Upper lobe of left lung (tissue), 6 donors: ENCODE measurements at regions not wholly inside any gene's neighbourhood (a gene's known extent, or its start where the extent isn't known, plus 50 kb on each side); places are given as distances from the start of the nearest gene placed in this dataset.

ENCODE experiments used
- ATAC-seq, 2 donors: fragments of 200-7000 bp; cut with Tn5 transposase; one replicate each; pipeline ENCODE4 v1.9.1; 2022; ENCODE audit warnings: mild to moderate bottlenecking in 2 of 2, moderate library complexity in 2 of 2; ENCODE audit not compliant: low FRiP score in 2 of 2
- DNase-seq, 2 donors: peaks; one replicate each; pipeline ENCODE4 v3.0.0-alpha.2; 2019 to 2020
- H3K27ac ChIP-seq, 4 donors: fragments of 200-600 bp; sonication (generic); one replicate each; pipeline ENCODE4 v1.5.1; 2016 to 2019
- H3K27me3 ChIP-seq, 4 donors: fragments of 200-600 bp; sonication (generic); one replicate each; pipeline ENCODE4 v1.5.1; 2017 to 2019
- H3K36me3 ChIP-seq, 4 donors: fragments of 200-600 bp; sonication (generic); one replicate each; pipeline ENCODE4 v1.5.1; 2016 to 2019
- H3K4me1 ChIP-seq, 4 donors: fragments of 200-600 bp; sonication (generic); one replicate each; pipeline ENCODE4 v1.5.1; 2018 to 2019
- H3K4me3 ChIP-seq, 4 donors: fragments of 200-600 bp; sonication (generic); one replicate each; pipeline ENCODE4 v1.5.1; 2017 to 2019; ENCODE audit warnings: mild to moderate bottlenecking in 2 of 4, moderate library complexity in 1 of 4
- H3K9me3 ChIP-seq, 4 donors: fragments of 200-600 bp; sonication (generic); one replicate each; pipeline ENCODE4 v1.5.1; 2018 to 2019
- EP300 ChIP-seq, 4 donors: sonication (generic); formaldehyde crosslinking; IDR thresholded peaks; one replicate each; pipeline ENCODE4 v1.5.1; 2017; ENCODE audit warnings: antibody characterized with exemption in 4 of 4, control low read depth in 2 of 4
- POLR2A ChIP-seq, 4 donors: fragments of 450-650 bp; IDR thresholded peaks; one replicate each; pipeline ENCODE4 v1.5.1; 2016 to 2017; ENCODE audit warnings: antibody characterized with exemption in 4 of 4, mild to moderate bottlenecking in 2 of 4
- POLR2AphosphoS5 ChIP-seq, 2 donors: sonication (generic); formaldehyde crosslinking; IDR thresholded peaks; one replicate each; pipeline ENCODE4 v1.5.1; 2017; ENCODE audit warnings: antibody characterized with exemption in 2 of 2
- whole genome bisulfite sequencing, 2 donors: methylation state at CpG; one replicate each; pipeline ENCODE4 v1.1.5; 2017 to 2018; 5-methylcytosine and 5-hydroxymethylcytosine counted together
- TF ChIP-seq, protein P1 (sequence below), 6 experiments: fragments of 450-650 bp in 4 of 6; fragments of 200-600 bp in 2 of 6; sonication (generic) in 2 of 6; IDR thresholded peaks; one replicate each; pipeline ENCODE4 v1.5.1; 2016 to 2019; ENCODE audit warnings: antibody characterized with exemption in 6 of 6
- donor health status: DM: no; HTN: no; CAD: no; lungs with moderate emphysema.
- donor health status: DM: no; HTN: yes; CAD: no; lungs with severe emphysema.

DNA sequence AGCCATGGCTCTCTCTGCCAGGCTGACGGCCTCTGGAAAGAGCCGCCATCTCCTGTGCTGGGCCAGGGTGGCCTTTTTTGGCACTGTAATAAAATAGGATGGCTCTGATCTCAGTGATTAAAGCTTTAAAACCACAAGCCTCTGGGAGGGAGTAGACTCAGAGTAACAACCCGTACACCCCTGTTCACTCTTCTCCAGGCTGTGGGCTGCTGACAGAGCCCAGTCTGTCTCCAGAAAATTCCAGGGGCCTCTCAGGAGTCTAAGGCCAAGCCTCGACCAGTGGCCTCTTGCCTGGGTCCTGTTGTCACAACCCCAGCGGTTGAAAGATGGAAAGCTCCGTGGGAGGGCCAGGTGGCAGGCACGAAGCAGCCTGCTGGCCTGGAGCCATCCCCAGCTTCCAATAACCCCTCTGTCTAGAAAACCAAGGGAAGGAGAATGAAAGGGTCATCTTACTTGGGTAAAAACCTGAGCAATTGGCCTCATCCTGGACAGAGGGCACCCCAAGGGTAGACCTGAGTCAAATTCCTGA, 286.7 kb upstream of the ZNF462 start:
- H3K4me1 ChIP-seq = no peaks in the 10 kb centered on the region
- no peaks in the 10 kb centered on the region for H3K36me3 ChIP-seq
- no peaks in the 10 kb centered on the region for H3K27me3 ChIP-seq
- TF ChIP-seq EP300 (IDR thresholded peaks at IDR 0.05) (no peak), POLR2AphosphoS5 (IDR thresholded peaks at IDR 0.05) (no peak), POLR2A (IDR thresholded peaks at IDR 0.05) (no peak)
- TF ChIP-seq, protein P1, sequence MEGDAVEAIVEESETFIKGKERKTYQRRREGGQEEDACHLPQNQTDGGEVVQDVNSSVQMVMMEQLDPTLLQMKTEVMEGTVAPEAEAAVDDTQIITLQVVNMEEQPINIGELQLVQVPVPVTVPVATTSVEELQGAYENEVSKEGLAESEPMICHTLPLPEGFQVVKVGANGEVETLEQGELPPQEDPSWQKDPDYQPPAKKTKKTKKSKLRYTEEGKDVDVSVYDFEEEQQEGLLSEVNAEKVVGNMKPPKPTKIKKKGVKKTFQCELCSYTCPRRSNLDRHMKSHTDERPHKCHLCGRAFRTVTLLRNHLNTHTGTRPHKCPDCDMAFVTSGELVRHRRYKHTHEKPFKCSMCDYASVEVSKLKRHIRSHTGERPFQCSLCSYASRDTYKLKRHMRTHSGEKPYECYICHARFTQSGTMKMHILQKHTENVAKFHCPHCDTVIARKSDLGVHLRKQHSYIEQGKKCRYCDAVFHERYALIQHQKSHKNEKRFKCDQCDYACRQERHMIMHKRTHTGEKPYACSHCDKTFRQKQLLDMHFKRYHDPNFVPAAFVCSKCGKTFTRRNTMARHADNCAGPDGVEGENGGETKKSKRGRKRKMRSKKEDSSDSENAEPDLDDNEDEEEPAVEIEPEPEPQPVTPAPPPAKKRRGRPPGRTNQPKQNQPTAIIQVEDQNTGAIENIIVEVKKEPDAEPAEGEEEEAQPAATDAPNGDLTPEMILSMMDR (IDR thresholded peaks at IDR 0.05) = no peak
- H3K9me3 ChIP-seq = no peaks in the 10 kb centered on the region
- DNase-seq (peak in 1 of 2 donors; percentile 13), ATAC-seq (no peak)
- no peak overlapping the region for H3K27ac ChIP-seq
- 90 to 94% methylated on average over 7 of the region's 7 CpGs for WGBS, 2 donors
- H3K4me3 ChIP-seq = no peak overlapping the region

DNA sequence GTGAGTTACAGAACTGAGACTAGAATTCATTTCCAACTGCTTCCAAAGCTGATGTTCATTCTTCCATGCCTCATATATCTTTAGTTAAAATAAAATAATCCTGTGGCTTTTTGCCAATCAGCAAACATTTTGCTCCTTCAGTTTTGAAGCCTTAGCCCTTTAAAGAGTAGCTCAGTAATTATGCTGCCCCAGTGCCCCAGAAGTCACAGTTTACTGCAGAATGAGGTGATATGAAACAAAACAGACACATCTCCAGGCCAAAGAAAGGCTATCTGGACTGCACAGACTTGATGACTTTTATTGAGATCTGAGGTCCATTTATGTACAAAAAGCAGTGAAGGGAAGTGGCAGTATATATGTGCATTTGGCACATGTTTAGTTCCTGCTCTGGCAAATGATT, 285.8 kb upstream of the ZNF462 start:
- DNase-seq (no peak), ATAC-seq (no peak)
- H3K4me3 ChIP-seq = no peak overlapping the region
- no peaks in the 10 kb centered on the region for H3K9me3 ChIP-seq
- no peaks in the 10 kb centered on the region for H3K4me1 ChIP-seq
- H3K27me3 ChIP-seq = no peaks in the 10 kb centered on the region
- H3K36me3 ChIP-seq = no peaks in the 10 kb centered on the region
- H3K27ac ChIP-seq = no peak overlapping the region
- no peak for TF ChIP-seq EP300 (IDR thresholded peaks at IDR 0.05)
- no peak for TF ChIP-seq POLR2A (IDR thresholded peaks at IDR 0.05)
- no peak for TF ChIP-seq POLR2AphosphoS5 (IDR thresholded peaks at IDR 0.05)
- TF ChIP-seq, protein P1 (IDR thresholded peaks at IDR 0.05) = no peak

DNA sequence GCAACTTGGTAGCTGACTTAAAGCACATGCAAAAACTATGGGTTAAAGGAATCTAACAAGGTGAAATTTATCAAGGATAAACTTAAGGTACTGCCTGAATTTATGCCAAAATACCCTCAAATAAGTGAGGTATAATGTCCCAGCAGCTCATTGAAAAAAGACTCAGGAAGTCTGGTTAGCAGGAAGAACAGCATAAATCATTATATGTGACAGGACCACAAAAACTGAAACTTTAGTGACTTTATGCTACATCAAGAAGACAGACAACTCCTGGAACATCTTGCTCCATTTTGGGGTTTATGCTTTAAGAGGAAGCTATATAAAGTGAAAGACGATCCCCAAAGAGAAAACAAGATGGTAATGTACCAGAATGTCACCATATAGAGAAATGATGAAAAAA, 282.4 kb upstream of the ZNF462 start:
- H3K27ac ChIP-seq = no peak overlapping the region
- TF ChIP-seq EP300 (IDR thresholded peaks at IDR 0.05) (no peak), POLR2A (IDR thresholded peaks at IDR 0.05) (no peak), POLR2AphosphoS5 (IDR thresholded peaks at IDR 0.05) (no peak)
- TF ChIP-seq, protein P1 (IDR thresholded peaks at IDR 0.05) = no peak
- WGBS, 2 donors = 56 to 57% methylated on average over 1 of the region's 1 CpG
- H3K4me1 ChIP-seq = no peaks in the 10 kb centered on the region
- H3K36me3 ChIP-seq = no peaks in the 10 kb centered on the region
- no peaks in the 10 kb centered on the region for H3K9me3 ChIP-seq
- ATAC-seq = no peak
- no peak overlapping the region for H3K4me3 ChIP-seq
- no peaks in the 10 kb centered on the region for H3K27me3 ChIP-seq
- no peak for DNase-seq

DNA sequence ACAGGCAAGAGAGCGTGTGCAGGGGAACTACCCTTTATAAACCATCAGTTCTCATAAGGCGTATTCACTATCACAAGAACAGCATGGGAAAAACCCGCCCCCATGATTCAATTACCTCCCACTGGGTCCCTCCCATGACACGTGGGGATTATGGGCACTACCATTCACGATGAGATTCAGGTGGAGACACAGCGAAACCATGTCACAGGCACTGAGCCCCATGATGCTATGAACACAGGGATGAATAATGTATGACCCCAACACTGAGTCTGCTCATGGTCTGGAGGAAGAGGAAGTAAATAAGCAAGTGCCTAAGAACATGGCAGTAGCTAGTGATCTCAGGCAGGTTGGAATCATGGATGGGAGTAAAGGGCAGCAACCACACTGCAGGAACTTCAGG, 281.0 kb upstream of the ZNF462 start:
- Histone ChIP-seq H3K27me3 (no peaks in the 10 kb centered on the region), H3K4me1 (no peaks in the 10 kb centered on the region), H3K4me3 (no peak overlapping the region), H3K9me3 (no peaks in the 10 kb centered on the region), H3K27ac (no peak overlapping the region), H3K36me3 (no peaks in the 10 kb centered on the region)
- 87 to 90% methylated on average over 6 of the region's 6 CpGs for WGBS, 2 donors
- DNase-seq (no peak), ATAC-seq (no peak)
- TF ChIP-seq EP300 (IDR thresholded peaks at IDR 0.05) (no peak), POLR2AphosphoS5 (IDR thresholded peaks at IDR 0.05) (no peak), POLR2A (IDR thresholded peaks at IDR 0.05) (no peak)
- TF ChIP-seq, protein P1 (IDR thresholded peaks at IDR 0.05) = no peak

DNA sequence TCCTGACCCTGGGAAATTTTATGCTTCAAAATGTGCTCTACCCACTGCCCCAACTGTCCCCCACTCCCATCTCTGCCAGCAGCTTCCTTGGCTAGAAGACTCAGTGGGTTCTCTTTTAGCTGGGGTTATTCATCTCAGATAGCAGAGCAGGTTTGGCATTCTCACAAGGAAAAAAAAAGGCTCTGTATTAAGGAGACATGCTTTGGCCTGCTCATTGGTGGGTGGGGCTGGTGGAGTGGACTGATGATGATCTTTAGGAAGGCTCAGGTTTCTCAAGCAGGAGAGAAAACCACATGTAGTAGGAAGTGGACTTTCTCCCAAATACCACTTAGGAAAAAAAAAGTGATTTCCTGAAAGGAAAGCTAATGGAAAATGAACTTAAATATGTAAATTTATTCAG, 279.2 kb upstream of the ZNF462 start:
- H3K4me1 ChIP-seq = no peaks in the 10 kb centered on the region
- no peaks in the 10 kb centered on the region for H3K9me3 ChIP-seq
- ATAC-seq (no peak), DNase-seq (no peak)
- no peaks in the 10 kb centered on the region for H3K27me3 ChIP-seq
- H3K36me3 ChIP-seq = no peaks in the 10 kb centered on the region
- H3K4me3 ChIP-seq = no peak overlapping the region
- TF ChIP-seq EP300 (IDR thresholded peaks at IDR 0.05) (no peak), POLR2A (IDR thresholded peaks at IDR 0.05) (no peak), POLR2AphosphoS5 (IDR thresholded peaks at IDR 0.05) (no peak)
- TF ChIP-seq, protein P1 (IDR thresholded peaks at IDR 0.05) = no peak
- no peak overlapping the region for H3K27ac ChIP-seq
